H1 (cell line): ENCODE measurements at regions not wholly inside any gene's neighbourhood (a gene's known extent, or its start where the extent isn't known, plus 50 kb on each side); places are given as distances from the start of the nearest gene placed in this dataset.

Experiments
- CTCF ChIA-PET: fragments of 300-600 bp; sonication (Branson Sonifier 250); formaldehyde crosslinking; loops from one replicate; lab custom pipeline; 2021; ENCODE audit not compliant: partially characterized antibody; lab: Charles Lee
- POLR2A ChIA-PET: fragments of 300-600 bp; sonication (Branson Sonifier 250); formaldehyde crosslinking; loops from one replicate; lab custom pipeline; 2021; ENCODE audit warnings: inconsistent platforms; ENCODE audit not compliant: partially characterized antibody; lab: Charles Lee
- DNase-seq, 2 experiments: peaks; one replicate each; pipeline versions ENCODE4 v3.0.0 to v3.0.0-alpha.2; 2010 to 2022; ENCODE audit warnings: low spot score in 2 of 2, low read depth in 1 of 2, mixed read lengths in 1 of 2
- FAIRE-seq: peaks from 2 replicates; lab custom pipeline; 2011; peaks lifted over from hg19 to GRCh38; lab: Jason Lieb, UNC
- H2AFZ ChIP-seq: 2 replicates; pipeline ENCODE4 v1.8.1; 2012; ENCODE audit warnings: low read length, inconsistent platforms
- H2AK5ac ChIP-seq: 2 replicates; pipeline ENCODE4 v1.6.1; 2013; ENCODE audit warnings: low read depth, low read length
- H2BK120ac ChIP-seq: replicated peaks from 2 replicates; pipeline ENCODE3; 2013; ENCODE audit warnings: low read depth, low read length, inconsistent platforms
- H2BK12ac ChIP-seq: 2 replicates; pipeline ENCODE4 v1.6.1; 2013; ENCODE audit warnings: low read depth, low read length
- H2BK15ac ChIP-seq: 2 replicates; pipeline ENCODE4 v1.6.1; 2013; ENCODE audit warnings: low read length
- H2BK20ac ChIP-seq: 2 replicates; pipeline ENCODE4 v1.6.1; 2013; ENCODE audit warnings: low read length
- H2BK5ac ChIP-seq: 2 replicates; pipeline ENCODE4 v1.6.1; 2013; ENCODE audit warnings: low read depth, low read length
- H3K14ac ChIP-seq: 2 replicates; pipeline ENCODE4 v1.6.1; 2013; ENCODE audit warnings: inconsistent platforms; ENCODE audit not compliant: insufficient read length
- H3K18ac ChIP-seq: 2 replicates; pipeline ENCODE4 v1.6.1; 2013; ENCODE audit warnings: low read length; ENCODE audit errors: extremely low read depth
- H3K23ac ChIP-seq: 2 replicates; pipeline ENCODE4 v1.6.1; 2013; ENCODE audit warnings: inconsistent platforms; ENCODE audit not compliant: insufficient read length
- H3K23me2 ChIP-seq: 2 replicates; pipeline ENCODE4 v1.6.1; 2013; ENCODE audit warnings: low read depth, low read length
- H3K27ac ChIP-seq: 2 replicates; pipeline ENCODE4 v1.6.1; 2011; ENCODE audit warnings: low read depth, low read length, inconsistent platforms
- H3K27me3 ChIP-seq, 4 experiments: replicated peaks in 1 of 4; 1 replicate in 1 of 4; 2 replicates in 3 of 4; pipeline versions ENCODE4 v1.6.1 to v1.8.1; 2011 to 2013; ENCODE audit warnings: low read length in 3 of 4, mild to moderate bottlenecking in 3 of 4, inconsistent platforms in 2 of 4, mixed read lengths in 2 of 4, moderate library complexity in 1 of 4; ENCODE audit not compliant: control insufficient read depth in 3 of 4, insufficient read depth in 3 of 4; ENCODE audit errors: extremely low read depth in 1 of 4
- H3K36me3 ChIP-seq, 4 experiments: 2 replicates each; pipeline versions ENCODE4 v1.6.1 to v1.8.1; 2011 to 2013; ENCODE audit warnings: mild to moderate bottlenecking in 4 of 4, low read length in 3 of 4, moderate library complexity in 2 of 4, control low read depth in 1 of 4, inconsistent platforms in 1 of 4; ENCODE audit not compliant: insufficient read depth in 4 of 4, control insufficient read depth in 2 of 4
- H3K4ac ChIP-seq: replicated peaks from 2 replicates; pipeline ENCODE3; 2013; ENCODE audit warnings: low read length, low read depth, mixed read lengths, inconsistent platforms; ENCODE audit not compliant: insufficient read length
- H3K4me1 ChIP-seq, 4 experiments: replicated peaks in 1 of 4; 1 replicate in 1 of 4; 2 replicates in 3 of 4; pipeline versions ENCODE4 v1.6.1 to v1.8.1; 2011 to 2013; ENCODE audit warnings: low read length in 3 of 4, inconsistent platforms in 2 of 4, mixed read lengths in 1 of 4; ENCODE audit not compliant: insufficient read depth in 4 of 4, control insufficient read depth in 3 of 4
- H3K4me2 ChIP-seq, 2 experiments: 2 replicates each; pipeline versions ENCODE4 v1.6.1 to v1.8.1; 2011 to 2013; ENCODE audit warnings: low read depth in 2 of 2, low read length in 2 of 2, control low read depth in 1 of 2, inconsistent platforms in 1 of 2, mild to moderate bottlenecking in 1 of 2; ENCODE audit not compliant: insufficient read depth in 1 of 2
- H3K4me3 ChIP-seq, 4 experiments: fragments of 200-600, 300-600 bp in 1 of 4; sonication (generic), shearing (Covaris generic), sonication (Bioruptor Twin) in 1 of 4; 2 replicates each; pipeline versions ENCODE4 v1.5.1 to v1.8.1; 2011 to 2016; ENCODE audit warnings: low read length in 4 of 4, low read depth in 3 of 4, control low read depth in 2 of 4, inconsistent platforms in 2 of 4, mild to moderate bottlenecking in 2 of 4, mixed read lengths in 1 of 4, moderate library complexity in 1 of 4; ENCODE audit not compliant: insufficient read depth in 2 of 4; ENCODE audit errors: extremely low read depth in 1 of 4
- H3K56ac ChIP-seq: replicated peaks from 2 replicates; pipeline ENCODE3; 2013; ENCODE audit warnings: low read depth, mild to moderate bottlenecking, mixed read lengths, low read length, inconsistent platforms; ENCODE audit not compliant: insufficient read length
- H3K79me1 ChIP-seq: 2 replicates; pipeline ENCODE4 v1.6.1; 2013; ENCODE audit warnings: low read depth, low read length, control low read depth
- H3K79me2 ChIP-seq, 2 experiments: 2 replicates each; pipeline versions ENCODE4 v1.6.1 to v1.8.1; 2012 to 2013; ENCODE audit warnings: low read length in 2 of 2, mild to moderate bottlenecking in 2 of 2, inconsistent platforms in 1 of 2; ENCODE audit not compliant: insufficient read depth in 2 of 2, control insufficient read depth in 1 of 2
- H3K9ac ChIP-seq, 4 experiments: replicated peaks in 1 of 4; 1 replicate in 1 of 4; 2 replicates in 3 of 4; pipeline versions ENCODE4 v1.6.1 to v1.8.1; 2011 to 2013; ENCODE audit warnings: low read depth in 3 of 4, low read length in 3 of 4, control low read depth in 2 of 4, mild to moderate bottlenecking in 2 of 4, moderate library complexity in 2 of 4, inconsistent platforms in 1 of 4; ENCODE audit errors: extremely low read depth in 1 of 4
- H3K9me3 ChIP-seq, 2 experiments: 2 replicates each; pipeline versions ENCODE4 v1.6.1 to v1.8.1; 2012 to 2013; ENCODE audit warnings: mild to moderate bottlenecking in 2 of 2, moderate library complexity in 2 of 2, control low read depth in 1 of 2, inconsistent platforms in 1 of 2, low read depth in 1 of 2, low read length in 1 of 2, mixed read lengths in 1 of 2; ENCODE audit not compliant: insufficient read depth in 2 of 2
- H4K20me1 ChIP-seq, 2 experiments: replicated peaks in 1 of 2; 2 replicates each; pipeline versions ENCODE3 to v1.8.1; 2011 to 2013; ENCODE audit warnings: inconsistent platforms in 2 of 2, low read length in 2 of 2, mild to moderate bottlenecking in 1 of 2; ENCODE audit not compliant: insufficient read depth in 2 of 2, control insufficient read depth in 1 of 2
- H4K5ac ChIP-seq: 2 replicates; pipeline ENCODE4 v1.6.1; 2013; ENCODE audit warnings: low read length, low read depth, mixed read lengths, inconsistent platforms; ENCODE audit not compliant: insufficient read length
- H4K8ac ChIP-seq: 2 replicates; pipeline ENCODE4 v1.8.0; 2013; ENCODE audit warnings: mild to moderate bottlenecking, moderate library complexity, low read length, inconsistent platforms; ENCODE audit not compliant: insufficient read depth; ENCODE audit errors: extremely low read depth
- H4K91ac ChIP-seq: replicated peaks from 2 replicates; pipeline ENCODE3; 2013; ENCODE audit warnings: low read length, mixed read lengths, inconsistent platforms; ENCODE audit not compliant: insufficient read length
- GABPA ChIP-seq: IDR thresholded peaks from 2 replicates; pipeline ENCODE4 v1.6.1; 2011; ENCODE audit warnings: mild to moderate bottlenecking, low read length, moderate library complexity, borderline replicate concordance; ENCODE audit not compliant: insufficient read depth
- HDAC6 ChIP-seq: IDR thresholded peaks from one replicate; pipeline ENCODE4 v1.7.1; 2012; ENCODE audit warnings: low read depth, mild to moderate bottlenecking, inconsistent platforms, low read length, moderate library complexity
- JUN ChIP-seq: IDR thresholded peaks from 2 replicates; pipeline ENCODE4 v1.6.1; 2011; ENCODE audit warnings: low read depth, mild to moderate bottlenecking, improper control_type of control experiment, low read length
- JUND ChIP-seq: IDR thresholded peaks from 2 replicates; pipeline ENCODE4 v1.6.1; 2011; ENCODE audit warnings: mild to moderate bottlenecking, improper control_type of control experiment, low read length
- KDM1A ChIP-seq: fragments of 200-600, 300-600 bp; sonication (generic); IDR thresholded peaks from 2 replicates; pipeline ENCODE4 v1.7.1; 2016; ENCODE audit warnings: mild to moderate bottlenecking, low read length, borderline replicate concordance
- PHF8 ChIP-seq: fragments of 200-600 bp; sonication (generic); conservative IDR thresholded peaks from 2 replicates; pipeline ENCODE4 v1.7.1; 2012; ENCODE audit warnings: low read depth, mild to moderate bottlenecking, inconsistent platforms, low read length, moderate library complexity
- POLR2A ChIP-seq, 2 experiments: IDR thresholded peaks; 1 replicate in 1 of 2; 2 replicates in 1 of 2; pipeline ENCODE4 v1.6.1; 2011; ENCODE audit warnings: low read depth in 2 of 2, low read length in 2 of 2, mild to moderate bottlenecking in 2 of 2; ENCODE audit errors: control extremely low read depth in 1 of 2
- POU5F1 ChIP-seq: IDR thresholded peaks from 2 replicates; pipeline ENCODE4 v1.6.1; 2011; ENCODE audit warnings: low read depth, mild to moderate bottlenecking, low read length, moderate library complexity
- RAD21 ChIP-seq, 2 experiments: IDR thresholded peaks in 1 of 2; conservative IDR thresholded peaks in 1 of 2; 2 replicates each; pipeline ENCODE4 v1.6.1; 2011; ENCODE audit warnings: low read depth in 2 of 2, low read length in 2 of 2, improper control_type of control experiment in 1 of 2, inconsistent platforms in 1 of 2, mild to moderate bottlenecking in 1 of 2, moderate library complexity in 1 of 2
- SIN3A ChIP-seq, 2 experiments: IDR thresholded peaks in 1 of 2; conservative IDR thresholded peaks in 1 of 2; 2 replicates each; pipeline ENCODE4 v1.6.1; 2011 to 2012; ENCODE audit warnings: low read length in 2 of 2, improper control_type of control experiment in 1 of 2, low read depth in 1 of 2, mild to moderate bottlenecking in 1 of 2
- SIX5 ChIP-seq: IDR thresholded peaks from 2 replicates; pipeline ENCODE4 v1.6.1; 2011; ENCODE audit warnings: mild to moderate bottlenecking, low read depth, low read length
- SRF ChIP-seq: IDR thresholded peaks from 2 replicates; pipeline ENCODE4 v1.6.1; 2011; ENCODE audit warnings: mild to moderate bottlenecking, low read depth, low read length, moderate library complexity
- TAF7 ChIP-seq: optimal IDR thresholded peaks from 2 replicates; pipeline ENCODE3; 2011; ENCODE audit warnings: low read depth, mild to moderate bottlenecking, inconsistent platforms, low read length, moderate library complexity, borderline replicate concordance
- TBP ChIP-seq: IDR thresholded peaks from 2 replicates; pipeline ENCODE4 v1.6.1; 2011; ENCODE audit warnings: low read depth, low read length, improper control_type of control experiment
- ZNF274 ChIP-seq: IDR thresholded peaks from 2 replicates; pipeline ENCODE4 v1.7.0; 2012; ENCODE audit warnings: low read length, borderline replicate concordance; ENCODE audit errors: extremely low read depth
- WGBS, 2 experiments: shearing (Covaris generic) in 1 of 2; methylation state at CpG; one replicate each; pipeline versions ENCODE4 v1.1.6 to v1.1.7; 2013 to 2015; ENCODE audit warnings: low lambda C conversion rate in 2 of 2, mixed read lengths in 2 of 2, inconsistent platforms in 1 of 2, low coverage in 1 of 2, missing lambda C conversion rate in 1 of 2; ENCODE audit not compliant: insufficient replicate concordance in 2 of 2, insufficient coverage in 1 of 2, insufficient read length in 1 of 2; ENCODE audit errors: extremely low coverage in 1 of 2, missing lambda C conversion rate in 1 of 2; 5-methylcytosine and 5-hydroxymethylcytosine counted together

DNA sequence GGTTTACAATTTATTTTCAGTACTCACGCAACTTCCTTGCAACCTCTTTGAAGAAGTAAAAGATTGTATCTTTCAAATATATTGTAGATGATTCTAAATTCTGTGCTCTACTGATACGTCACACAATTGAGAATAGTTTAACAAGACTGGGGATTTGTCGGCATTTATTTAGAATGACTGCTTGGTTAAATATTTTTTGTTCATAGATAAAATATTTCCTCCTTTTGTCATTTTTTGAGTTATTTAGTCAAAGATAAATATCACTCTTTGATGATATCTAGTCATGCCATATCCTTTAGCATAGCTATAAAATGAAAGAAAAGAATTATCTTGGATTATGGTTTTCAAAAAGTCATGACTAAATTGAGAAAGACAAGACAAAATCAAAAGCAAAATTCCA lies 2747.8 kb downstream of the PCDH9 start:
- no peak overlapping the region for H3K9ac ChIP-seq
- H2BK20ac ChIP-seq: no peak overlapping the region
- no peaks in the 10 kb centered on the region for H3K36me3 ChIP-seq
- H2BK5ac ChIP-seq: no peak overlapping the region
- H3K9me3 ChIP-seq: no peaks in the 10 kb centered on the region
- DNase-seq: no peak
- H3K23ac ChIP-seq: no peak overlapping the region
- H2BK15ac ChIP-seq: no peak overlapping the region
- peaks cover 0 to 6% (median 0%) of the 10 kb centered on the region in 4 experiments; a peak in 2 of 7 replicates for H3K4me1 ChIP-seq
- no peak for FAIRE-seq
- H2AK5ac ChIP-seq: no peak overlapping the region
- H2BK120ac ChIP-seq: no peak overlapping the region
- no peaks in the 10 kb centered on the region for H4K20me1 ChIP-seq
- WGBS, 2 experiments: 87% methylated on average over 3 of the region's 3 CpGs; no CpG with 5 or more reads in 1 of the 2 experiments
- H3K4ac ChIP-seq: no peak overlapping the region
- H3K27ac ChIP-seq: no peak overlapping the region
- TF ChIP-seq TAF7: no peak
- TF ChIP-seq SIN3A (conservative IDR thresholded peaks at IDR 0.05 in 1 of 2, IDR thresholded peaks at IDR 0.05 in 1 of 2; ENCODE audit: low read depth in 1 of 2, low read length in 2 of 2): no peak
- TF ChIP-seq PHF8: no peak
- no peak for TF ChIP-seq JUN
- TF ChIP-seq POLR2A (IDR thresholded peaks at IDR 0.05; ENCODE audit: control extremely low read depth in 1 of 2, low read depth in 2 of 2, low read length in 2 of 2): no peak
- no peak for TF ChIP-seq GABPA
- TF ChIP-seq ZNF274: no peak
- no peak for TF ChIP-seq SRF
- no peak for TF ChIP-seq KDM1A
- no peak for TF ChIP-seq POU5F1
- TF ChIP-seq JUND: no peak
- no peak for TF ChIP-seq RAD21 (IDR thresholded peaks at IDR 0.05 in 1 of 2, conservative IDR thresholded peaks at IDR 0.05 in 1 of 2; ENCODE audit: low read depth in 2 of 2, low read length in 2 of 2)
- no peak for TF ChIP-seq HDAC6
- TF ChIP-seq SIX5: no peak
- TF ChIP-seq TBP: no peak
- no peaks in the 10 kb centered on the region for H3K27me3 ChIP-seq
- H3K4me3 ChIP-seq: no peak overlapping the region
- H3K56ac ChIP-seq: no peak overlapping the region
- H2AFZ ChIP-seq: no peak overlapping the region
- no peak overlapping the region for H2BK12ac ChIP-seq
- no peak overlapping the region for H3K4me2 ChIP-seq
- POLR2A ChIA-PET: no interaction called here
- H3K79me1 ChIP-seq: no peaks in the 10 kb centered on the region
- no peak overlapping the region for H4K8ac ChIP-seq
- no peak overlapping the region for H3K14ac ChIP-seq
- CTCF ChIA-PET: no interaction called here
- no peak overlapping the region for H4K5ac ChIP-seq
- H3K23me2 ChIP-seq: no peaks in the 10 kb centered on the region
- no peak overlapping the region for H3K18ac ChIP-seq
- no peak overlapping the region for H4K91ac ChIP-seq
- H3K79me2 ChIP-seq: no peaks in the 10 kb centered on the region
